ENCODE measurements at regions not wholly inside any gene's neighbourhood (a gene's known extent, or its start where the extent isn't known, plus 50 kb on each side); places are given as distances from the start of the nearest gene placed in this dataset.
"Not testable (repeated sequence)": the region's sequence is repeated elsewhere in the genome, so short reads cannot be mapped to it uniquely, and the experiment has no call there.

DNA sequence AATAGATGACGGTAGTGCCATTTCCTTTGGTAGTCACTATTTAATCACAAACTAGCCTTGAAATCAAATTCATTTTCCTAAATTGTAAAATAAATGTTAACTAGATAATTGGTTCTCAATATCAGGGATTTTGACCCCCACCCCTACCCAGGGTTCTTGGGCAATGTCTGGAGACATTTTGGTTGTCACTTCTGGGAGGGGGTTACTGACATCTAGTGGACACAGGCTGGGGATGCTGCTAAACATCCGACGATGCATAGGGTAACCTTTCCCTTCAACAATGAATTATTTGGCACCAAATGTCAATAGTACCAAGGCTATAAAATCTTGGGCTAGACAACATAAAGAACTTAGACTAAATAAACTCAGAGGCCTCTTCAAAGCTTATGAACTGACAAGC, 285.8 kb upstream of the TRPC5 start:
- DNase-seq (ENCODE audit: low spot score), result no peak

DNA sequence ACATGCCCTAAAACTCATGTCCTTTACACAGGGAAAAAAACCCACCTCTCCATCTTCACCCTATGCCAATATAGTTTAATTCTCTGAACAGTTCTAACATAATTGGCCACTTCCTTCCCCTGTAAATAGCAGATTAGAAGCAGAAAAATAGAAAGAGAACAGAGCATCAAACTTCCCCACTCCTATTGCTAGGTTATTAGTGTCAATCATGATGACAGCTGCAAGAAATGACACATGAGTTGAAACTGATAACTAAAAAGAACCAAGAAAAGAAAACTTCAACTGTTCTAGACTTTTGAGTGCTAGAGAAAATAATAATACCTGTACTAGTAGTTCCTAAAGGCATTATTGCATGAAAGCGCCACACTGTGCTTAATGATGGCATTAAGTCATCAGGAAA, 284.5 kb upstream of the TRPC5 start:
- DNase-seq (ENCODE audit: low spot score), result no peak

DNA sequence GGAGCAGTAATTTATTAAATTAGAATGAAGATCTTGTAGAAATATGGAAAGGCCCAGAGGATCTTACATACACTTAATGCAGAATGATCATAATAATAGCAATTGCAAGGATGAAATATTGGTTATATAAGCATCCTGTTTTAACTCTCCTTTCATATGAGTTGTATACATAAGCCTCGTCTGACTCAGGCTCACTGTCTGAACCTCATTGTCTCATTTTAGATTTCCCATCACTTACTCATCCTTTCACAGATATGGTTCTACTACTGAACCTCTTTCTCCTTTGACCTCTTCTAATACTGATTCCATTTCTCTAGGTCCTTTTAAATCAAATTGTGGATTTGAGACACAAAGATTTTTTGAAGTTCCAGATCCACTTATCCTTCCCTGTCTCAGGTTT, 277.3 kb upstream of the TRPC5 start:
- no peak for DNase-seq (ENCODE audit: low spot score)

DNA sequence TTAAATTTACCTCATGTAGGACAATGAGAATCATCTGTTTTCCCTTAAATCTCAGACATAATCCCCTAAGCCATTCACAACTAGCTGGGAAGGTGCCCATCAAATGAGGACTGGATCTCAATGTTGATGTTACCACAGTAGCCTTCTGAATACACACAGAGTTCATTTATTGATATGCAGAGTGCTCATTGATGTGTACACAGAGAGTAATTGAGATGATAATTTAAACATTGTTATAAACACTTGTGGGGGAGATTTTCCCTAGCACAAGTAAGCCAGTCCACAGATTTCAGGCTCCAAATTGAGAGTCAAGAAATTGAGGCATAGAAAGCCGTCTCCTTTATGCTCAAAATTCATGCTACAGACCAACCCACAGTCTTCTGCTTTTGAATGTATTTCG, 273.4 kb upstream of the TRPC5 start:
- no peak for DNase-seq (ENCODE audit: low spot score)

DNA sequence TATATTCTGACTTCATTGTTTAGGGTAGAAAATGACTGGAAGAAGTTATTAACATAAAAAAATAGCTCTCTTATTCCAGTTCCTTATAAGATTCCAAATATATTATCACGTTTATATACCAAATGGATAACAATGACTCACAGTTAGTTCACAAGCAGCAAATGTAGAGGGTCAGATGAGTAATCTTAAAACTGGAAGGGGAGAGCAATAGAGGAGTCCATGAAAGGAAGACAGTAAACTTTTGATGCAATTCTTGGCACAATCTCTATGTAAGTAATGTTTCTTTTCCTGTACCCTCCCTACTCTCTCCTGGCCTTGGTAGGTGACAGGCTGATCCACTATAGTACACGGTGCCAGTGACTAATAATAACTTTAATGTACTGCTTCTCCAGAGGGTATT, 259.0 kb upstream of the TRPC5 start:
- DNase-seq (ENCODE audit: low spot score), result no peak

DNA sequence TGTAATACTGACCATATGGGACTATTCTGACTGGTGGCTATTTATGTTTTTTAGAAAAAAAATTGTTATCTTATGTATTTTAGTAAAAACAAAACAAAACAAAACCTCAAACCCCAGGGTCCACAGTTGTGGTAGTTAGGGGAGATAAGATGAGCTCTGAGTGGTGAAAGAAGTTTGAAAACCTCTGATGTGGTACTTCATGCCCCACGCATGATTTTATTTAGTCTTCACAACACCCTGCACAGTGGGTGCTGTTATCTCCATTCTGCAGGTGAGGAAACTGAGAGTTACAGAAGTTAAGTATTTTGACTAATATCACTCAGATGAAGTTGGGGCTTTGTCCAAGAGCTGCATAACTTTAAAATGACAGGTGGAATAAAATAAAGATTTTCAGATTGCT, 230.6 kb upstream of the TRPC5 start:
- DNase-seq (ENCODE audit: low spot score), result no peak

DNA sequence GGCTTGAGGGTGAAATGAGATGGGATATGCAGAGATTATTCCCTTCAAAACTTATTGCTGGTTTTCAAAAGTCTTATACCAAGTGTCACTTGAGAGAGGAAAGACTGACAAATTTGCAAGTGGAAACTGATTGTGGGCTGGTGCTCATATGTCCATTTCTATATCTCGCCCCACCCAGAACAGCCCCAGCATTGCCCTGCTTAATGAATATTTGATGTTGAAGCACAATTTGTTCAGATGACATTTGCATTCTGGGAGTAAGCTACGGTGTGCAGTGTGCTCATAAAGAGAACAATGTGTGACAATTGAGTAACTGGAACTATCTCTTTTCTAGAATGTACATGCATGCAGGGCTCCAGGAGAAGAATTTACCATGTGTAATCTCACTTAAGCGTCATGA, 223.5 kb upstream of the TRPC5 start:
- DNase-seq (ENCODE audit: low spot score), result no peak

DNA sequence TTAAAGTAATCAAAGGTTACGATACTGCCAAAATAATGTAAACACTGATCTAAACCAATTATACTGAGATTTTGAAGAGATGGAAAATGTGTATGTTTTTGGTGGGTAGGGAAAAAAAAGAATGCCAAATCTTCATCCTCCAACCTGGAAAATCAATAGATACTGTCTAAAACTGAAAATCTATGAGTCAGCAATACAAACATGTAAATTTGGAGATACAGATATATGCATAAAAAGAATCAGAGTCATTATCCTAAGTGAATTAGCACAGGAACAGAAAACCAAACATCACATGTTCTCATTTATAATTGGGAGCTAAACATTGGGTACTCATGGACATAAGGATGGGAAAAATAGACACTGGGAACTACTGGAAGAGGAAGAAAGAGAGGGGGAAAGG, 197.4 kb upstream of the TRPC5 start:
- no peak for DNase-seq (ENCODE audit: low spot score)

DNA sequence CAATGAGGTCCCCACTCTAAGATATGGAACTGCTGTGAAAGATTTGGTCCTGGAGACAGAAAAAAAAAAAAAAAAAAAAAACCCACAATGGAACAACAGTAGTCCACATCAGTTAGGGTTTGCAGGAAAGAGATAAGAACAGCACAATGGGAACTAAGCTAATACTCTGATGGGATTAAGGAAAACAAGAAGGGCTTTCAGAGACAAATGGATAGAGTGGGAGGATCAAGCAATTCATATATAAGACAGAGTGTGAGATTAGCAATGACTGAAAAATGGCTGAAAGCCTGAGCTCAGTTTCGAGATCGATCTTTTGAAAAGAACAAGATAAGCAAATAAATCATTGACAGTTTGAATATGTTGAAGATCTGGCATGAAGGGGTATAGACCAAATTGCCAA, 188.4 kb upstream of the TRPC5 start:
- DNase-seq (ENCODE audit: low spot score), result no peak

DNA sequence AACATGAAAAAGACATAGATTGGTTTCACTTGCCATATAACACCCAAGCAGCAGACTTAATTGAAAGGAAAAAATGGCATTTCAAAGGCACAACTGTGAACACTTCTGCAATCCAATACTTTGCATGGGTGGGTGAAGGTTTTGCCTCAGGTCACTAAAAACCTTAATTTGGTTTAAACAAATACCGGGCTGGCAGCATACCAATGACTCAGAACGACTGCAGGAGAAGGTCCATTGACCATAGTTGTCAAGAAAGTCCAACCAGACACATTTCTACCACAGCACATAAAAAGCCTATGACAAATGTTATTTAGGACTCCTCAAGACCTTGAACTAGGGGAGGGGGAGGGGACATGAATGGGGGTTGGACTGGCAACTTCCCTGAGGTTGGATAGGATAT, 183.6 kb upstream of the TRPC5 start:
- DNase-seq (ENCODE audit: low spot score), result no peak

DNA sequence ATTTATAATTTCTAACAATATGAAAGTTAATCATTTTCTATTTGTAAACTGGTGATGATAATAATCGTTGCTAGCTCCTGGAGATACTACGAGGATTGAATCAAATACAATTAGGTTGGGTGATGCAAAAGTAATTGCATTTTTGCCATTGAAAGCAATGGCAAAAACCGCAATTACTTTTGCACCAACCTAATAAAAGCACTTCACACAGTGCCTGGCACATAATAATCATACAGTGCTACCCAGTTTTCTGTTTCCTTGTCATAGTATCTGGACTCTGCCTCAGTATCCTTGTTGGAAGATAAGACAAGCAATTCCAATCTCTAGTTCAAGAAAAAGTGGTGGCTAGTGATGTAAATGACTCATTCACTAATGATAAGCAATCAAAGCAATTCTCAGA, 176.8 kb upstream of the TRPC5 start:
- DNase-seq (ENCODE audit: low spot score), result no peak

DNA sequence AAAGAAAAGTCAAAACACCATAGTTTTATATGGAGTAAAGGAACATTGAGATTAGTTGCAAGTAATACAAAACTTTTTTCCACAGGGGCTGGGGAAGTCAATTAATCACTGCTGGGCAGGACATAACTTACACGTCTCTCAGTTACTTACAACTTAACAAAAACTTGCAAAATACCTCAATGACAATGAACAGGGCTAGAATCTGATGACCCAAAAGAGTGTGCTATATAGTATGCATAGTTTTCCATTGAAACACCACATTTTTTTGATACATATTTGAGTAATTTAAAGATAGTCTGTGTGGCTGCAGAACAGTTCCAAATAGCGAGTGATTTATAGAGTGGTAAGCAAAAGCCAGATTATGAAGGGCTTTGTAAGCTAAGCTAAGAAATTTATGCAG, 172.3 kb upstream of the TRPC5 start:
- no peak for DNase-seq (ENCODE audit: low spot score)

DNA sequence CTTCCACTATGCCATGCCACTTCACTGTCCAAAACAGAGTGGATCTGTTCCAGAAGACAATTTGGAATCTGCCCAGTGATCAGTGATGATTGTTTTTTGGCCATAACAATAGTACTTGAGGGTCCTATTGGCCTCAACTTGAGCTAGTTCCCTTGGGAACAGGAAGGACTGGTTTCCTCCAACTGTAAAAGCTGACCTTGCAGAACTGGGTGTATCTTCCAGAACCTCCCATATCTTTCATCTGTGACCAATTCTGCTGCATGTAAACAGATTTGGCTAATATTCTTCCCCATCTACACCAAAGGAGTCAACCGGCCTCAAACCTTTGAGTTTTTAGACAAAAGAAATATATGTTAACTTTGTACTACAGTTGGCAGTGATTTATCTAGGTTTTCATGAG, 165.1 kb upstream of the TRPC5 start:
- no peak for DNase-seq (ENCODE audit: low spot score)

DNA sequence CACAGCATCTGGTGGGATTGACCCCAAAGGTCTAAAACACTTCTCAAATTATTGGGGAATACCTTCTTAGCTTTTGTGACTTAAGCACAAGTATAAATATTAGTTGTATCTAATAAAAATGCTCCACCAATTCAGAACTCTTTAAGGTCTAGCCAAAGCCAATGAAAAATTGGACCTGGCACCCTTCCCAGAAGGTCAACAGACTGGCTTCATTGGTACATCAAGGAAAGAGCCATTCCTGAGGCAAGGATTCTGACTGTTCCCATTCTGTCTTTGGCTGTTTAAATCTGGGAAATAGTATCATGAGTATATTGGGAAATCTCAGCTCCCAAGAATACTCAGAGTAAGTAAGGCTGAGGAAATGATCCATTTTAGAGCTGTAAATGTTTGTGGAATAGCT, 153.0 kb upstream of the TRPC5 start:
- no peak for DNase-seq (ENCODE audit: low spot score)

DNA sequence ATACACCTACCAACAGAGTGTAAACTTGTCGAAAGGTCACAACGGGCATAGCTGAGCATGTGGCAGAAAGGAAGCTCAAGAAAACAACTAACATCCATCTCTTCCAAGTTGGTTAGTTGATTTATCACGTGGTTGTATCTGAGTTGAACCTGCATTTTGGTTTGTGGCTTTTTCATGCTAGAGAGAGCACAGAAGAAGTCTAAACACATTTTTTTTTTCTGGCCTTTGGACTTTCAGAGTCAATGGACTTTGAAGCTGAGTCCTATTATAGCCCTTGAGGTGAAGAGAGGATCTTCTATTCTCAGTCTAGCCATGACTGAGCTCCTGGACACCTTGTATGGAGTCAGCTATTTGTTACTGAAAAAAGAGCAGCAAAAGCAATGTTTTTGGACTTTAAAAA, 150.6 kb upstream of the TRPC5 start:
- no peak for DNase-seq (ENCODE audit: low spot score)

DNA sequence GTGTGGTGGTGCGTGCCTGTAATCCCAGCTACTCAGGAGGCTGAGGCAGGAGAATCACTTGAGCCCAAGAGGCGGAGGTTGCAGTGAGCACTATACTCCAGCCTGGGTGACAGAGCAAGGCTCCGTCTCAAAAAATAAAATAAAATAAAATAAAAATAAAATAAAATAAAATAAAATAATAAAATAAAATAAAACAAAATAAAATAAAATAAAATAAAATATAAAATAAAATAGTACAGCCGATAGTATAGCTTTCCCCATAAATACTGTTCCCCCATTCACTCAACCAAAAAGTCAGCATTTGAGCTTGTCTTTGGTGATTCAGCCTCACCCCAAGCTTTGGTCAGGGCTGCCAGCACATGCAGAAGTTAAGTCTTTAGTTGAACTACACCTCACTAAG, 144.2 kb upstream of the TRPC5 start:
- not testable (repeated sequence) for DNase-seq (ENCODE audit: low spot score)

DNA sequence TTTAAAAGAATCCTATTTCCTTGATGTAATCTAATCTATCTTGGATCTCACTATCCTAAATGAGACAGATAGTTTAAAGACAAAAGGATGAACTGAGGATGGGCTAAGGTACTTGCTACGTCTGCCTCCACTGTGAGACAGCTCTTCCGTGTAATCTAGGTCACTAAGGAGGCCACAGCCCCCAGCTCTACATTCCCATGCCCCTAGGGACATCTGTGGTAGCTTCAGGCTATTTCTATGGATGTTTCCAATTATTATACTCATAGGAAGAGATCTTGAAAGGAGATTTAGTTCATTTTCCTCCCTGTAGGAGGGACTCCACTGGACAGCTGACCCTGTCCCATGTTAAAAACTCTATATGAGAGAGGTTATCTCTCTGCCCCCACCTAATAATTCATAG, 140.8 kb upstream of the TRPC5 start:
- no peak for DNase-seq (ENCODE audit: low spot score)

DNA sequence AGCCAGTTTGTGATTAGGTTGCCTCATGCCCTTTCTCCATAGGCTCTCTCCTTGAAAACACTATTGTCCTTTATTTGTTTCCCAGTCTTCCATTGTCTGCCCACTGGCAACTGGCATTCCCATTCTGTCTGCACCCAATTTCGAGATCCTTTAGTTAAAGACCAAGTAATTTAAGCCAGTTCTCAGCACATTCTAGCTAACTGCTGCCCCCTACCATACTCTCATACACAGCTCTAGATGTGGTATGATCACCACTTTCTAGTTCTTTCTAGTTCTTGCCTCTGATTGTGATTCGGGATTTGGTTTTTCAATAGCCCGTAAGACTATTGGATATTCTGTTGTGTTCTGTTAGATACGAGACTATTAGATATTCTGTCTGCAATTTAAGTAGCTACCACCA, 135.8 kb upstream of the TRPC5 start:
- DNase-seq (ENCODE audit: low spot score), result no peak

DNA sequence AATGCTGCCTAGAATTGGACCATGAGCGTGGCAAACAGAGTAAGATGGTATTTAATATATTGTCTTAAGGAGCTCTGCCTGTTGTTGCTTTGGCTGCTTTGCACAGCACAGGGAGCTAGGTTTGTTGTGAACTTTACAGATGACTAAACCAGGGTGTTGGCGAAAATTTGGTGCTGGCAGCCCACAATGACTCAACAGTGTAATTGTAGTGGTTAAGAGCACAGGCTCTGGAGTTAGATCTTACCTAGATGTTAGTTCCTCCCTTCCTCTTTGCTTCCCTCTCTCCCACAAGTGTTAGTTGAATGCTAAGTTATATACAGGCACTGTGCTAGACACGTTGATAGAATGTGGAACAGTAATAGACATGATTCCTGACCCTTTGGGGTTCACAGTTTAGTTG, 128.9 kb upstream of the TRPC5 start:
- no peak for DNase-seq (ENCODE audit: low spot score)

DNA sequence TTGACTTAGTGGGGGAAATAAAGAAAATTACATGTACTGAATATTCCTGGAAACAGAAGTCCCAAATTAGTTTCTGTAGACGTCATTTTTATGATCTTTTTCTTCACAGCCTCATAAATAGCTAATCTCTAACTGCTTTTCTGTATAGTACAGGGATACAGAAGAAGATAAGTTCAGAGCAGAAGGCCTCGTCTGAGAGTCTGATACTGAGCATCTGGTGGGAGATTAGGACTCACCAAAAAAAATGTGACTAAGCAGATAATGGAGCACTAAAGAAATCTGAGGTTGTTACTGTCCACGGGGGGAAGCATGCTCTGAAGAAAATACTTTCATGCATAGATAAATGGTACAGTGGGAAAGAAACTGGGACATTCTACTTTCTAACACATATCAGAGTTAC, 115.3 kb upstream of the TRPC5 start:
- DNase-seq (ENCODE audit: low spot score), result no peak

DNA sequence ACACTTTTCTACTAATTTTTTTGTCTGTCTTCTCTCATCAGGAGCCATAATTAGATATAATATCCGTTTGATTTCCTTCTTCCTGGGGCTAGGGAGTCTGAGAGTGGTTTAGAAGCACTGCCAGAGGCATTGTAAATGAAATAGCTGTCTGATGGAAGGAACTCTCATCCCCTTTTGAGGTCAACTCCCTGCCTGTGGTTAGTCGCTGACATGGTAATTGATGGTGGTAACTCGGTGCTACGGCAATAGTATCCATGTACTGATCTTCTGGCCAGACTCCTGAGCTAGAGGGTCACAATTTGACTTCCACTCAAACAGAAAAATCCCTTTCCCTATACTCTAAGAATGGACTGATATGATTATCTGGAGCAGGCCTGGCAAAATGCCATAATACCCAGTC, 108.1 kb upstream of the TRPC5 start:
- DNase-seq (ENCODE audit: low spot score), result no peak

DNA sequence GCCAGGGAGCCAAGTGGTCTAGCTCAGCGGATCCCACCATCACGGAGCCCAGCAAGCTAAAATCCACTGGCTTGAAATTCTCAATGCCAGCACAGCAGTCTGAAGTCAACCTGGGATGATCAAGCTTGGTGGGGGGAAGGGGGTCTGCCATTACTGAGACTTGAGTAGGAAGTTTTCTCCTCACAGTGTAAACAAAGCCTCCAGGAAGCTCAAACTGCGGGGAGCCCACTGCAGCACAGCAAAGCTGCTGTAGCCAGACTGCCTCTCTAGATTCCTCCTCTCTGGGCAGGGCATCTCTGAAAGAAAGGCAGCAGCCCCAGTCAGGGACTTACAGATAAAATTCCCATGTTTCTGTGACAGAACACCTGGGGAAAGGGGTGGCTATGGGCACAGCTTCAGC, 98.8 kb upstream of the TRPC5 start:
- DNase-seq (ENCODE audit: low spot score), result not testable (repeated sequence)

DNA sequence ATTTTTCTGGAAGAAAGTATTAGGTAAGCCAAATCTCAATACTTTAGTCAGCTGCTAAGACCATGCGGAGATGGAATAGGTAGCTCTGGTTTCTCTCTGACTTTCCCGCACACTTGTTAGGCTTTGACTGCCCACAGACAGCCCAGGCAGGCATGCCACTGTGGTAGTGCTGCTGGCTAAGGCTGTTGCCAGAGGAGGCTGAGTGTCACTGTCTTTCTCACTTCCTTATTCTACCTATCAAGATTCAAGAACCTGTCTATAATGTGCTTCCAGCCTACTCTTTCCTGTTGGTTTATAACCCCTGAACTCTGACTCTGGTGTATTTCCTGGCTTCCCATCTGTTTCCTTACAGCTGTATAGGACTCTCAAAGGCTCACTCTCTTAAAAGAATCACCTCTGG, 81.8 kb upstream of the TRPC5 start:
- no peak for DNase-seq (ENCODE audit: low spot score)

DNA sequence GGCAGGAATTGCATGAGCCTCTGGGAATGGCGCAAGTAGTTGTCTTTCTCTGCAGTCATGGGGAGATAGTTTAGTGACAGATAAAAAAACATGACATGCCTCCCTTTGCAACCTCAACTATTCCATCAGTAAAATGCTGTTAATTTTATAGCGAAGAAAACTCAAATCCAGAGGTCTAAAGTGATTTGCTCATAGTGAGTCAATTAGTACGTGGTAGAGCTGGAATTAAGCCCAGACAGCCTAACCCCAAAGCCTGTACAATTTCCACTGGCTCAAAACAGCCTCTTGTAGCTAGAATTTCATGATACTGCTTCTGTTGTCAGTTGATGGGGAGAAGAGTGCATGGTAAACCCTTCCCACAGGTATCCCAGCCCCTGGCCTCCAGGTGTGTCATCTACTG, 81.3 kb upstream of the TRPC5 start:
- DNase-seq (ENCODE audit: low spot score), result no peak

DNA sequence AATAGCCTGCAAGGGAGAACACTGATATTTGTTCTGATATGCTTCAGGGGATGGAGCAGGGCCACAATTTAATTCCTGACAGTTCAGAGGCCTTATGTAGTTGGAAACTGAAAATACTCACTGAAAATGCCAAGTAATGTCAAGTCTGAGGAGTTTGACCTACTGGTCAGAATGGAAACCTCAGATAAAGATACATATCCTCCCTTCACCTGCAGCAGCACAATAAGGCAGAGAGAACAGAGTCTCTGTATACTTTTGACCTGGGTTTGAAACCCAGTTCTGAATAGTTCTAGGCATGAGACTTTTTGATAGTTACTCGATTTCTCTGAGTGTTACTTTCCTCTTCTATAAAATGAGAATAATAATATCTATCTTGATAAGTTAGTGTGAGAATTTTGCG, 65.8 kb upstream of the TRPC5 start:
- DNase-seq (ENCODE audit: low spot score), result no peak

DNA sequence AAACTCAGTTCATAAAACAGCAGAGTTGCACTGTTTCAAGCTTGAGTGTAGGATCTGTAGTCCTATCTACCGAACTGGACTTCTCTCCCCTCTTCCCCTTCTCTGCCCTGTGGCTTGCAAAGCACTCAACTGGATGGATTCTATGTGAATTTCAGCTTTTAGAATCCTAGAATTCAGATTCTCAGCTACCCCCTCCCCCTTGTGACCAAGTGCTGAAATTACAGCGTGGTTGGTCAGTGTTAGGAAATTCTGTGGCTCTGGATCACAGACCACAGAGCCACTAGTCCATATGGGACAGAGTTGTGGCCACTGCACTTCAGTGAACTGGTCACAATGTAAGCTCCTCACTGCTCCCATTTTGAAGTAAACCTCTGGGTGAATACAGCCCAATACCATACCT, 64.6 kb upstream of the TRPC5 start:
- peak; percentile 5 for DNase-seq (ENCODE audit: low spot score)

Data from cerebellar cortex (tissue), 1 donor.